ENCODE measurements at regions not wholly inside any gene's neighbourhood (a gene's known extent, or its start where the extent isn't known, plus 50 kb on each side); places are given as distances from the start of the nearest gene placed in this dataset.

DNA sequence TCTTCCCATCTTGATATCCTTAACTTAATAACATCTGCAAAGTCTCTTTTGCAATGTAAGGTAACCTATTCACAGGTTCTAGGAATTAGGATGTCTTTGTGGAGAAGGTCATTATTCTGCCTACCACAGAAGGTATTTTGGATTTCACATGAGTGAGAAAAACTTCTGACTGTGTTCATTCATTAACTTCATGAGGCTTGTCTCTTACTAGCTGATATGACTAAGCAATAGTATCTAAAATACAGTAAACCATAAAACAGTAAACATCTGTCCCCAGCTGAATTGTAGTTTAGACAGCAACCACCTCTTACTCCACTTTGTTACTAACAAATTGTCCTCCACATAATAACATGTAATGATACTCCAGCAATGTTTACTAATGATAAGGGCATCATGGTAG is 198.1 kb downstream of the SEC23A start:
- Histone ChIP-seq H3K4me3 (no peak overlapping the region), H3K27ac (no peak overlapping the region), H3K9me3 (no peaks in the 10 kb centered on the region), H3K4me1 (no peaks in the 10 kb centered on the region), H3K27me3 (no peaks in the 10 kb centered on the region), H3K36me3 (no peaks in the 10 kb centered on the region)
- intact Hi-C loops (cut with DNase I; ENCODE audit: low total_unique reads) = no loop called here
- TF ChIP-seq POLR2A (IDR thresholded peaks at IDR 0.05) = no peak
- TF ChIP-seq EP300 (IDR thresholded peaks at IDR 0.05) = no peak
- no peak for TF ChIP-seq POLR2AphosphoS5 (IDR thresholded peaks at IDR 0.05)
- no peak for TF ChIP-seq CTCF (IDR thresholded peaks at IDR 0.05)
- DNase-seq = no peak

DNA sequence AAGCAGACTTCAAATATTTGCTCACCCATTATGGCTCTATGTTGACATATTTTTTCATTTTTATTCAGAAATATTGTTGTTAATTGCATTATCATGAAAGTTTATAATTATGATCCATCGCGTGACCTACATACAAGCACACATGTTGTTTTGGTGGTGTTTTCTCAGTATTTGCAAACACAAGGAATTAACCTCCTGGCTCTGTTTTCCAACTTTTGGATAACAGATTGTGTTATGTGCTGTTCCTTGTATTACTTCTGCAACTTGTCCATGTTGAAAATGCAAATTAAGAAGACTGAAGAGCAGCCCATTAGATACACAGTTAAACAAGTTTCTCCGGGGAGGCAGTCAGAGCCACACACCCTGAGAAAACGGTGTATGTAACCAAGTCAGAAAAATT is 201.2 kb downstream of the SEC23A start:
- Histone ChIP-seq H3K4me3 (no peak overlapping the region), H3K27me3 (no peaks in the 10 kb centered on the region), H3K27ac (no peak overlapping the region), H3K9me3 (no peaks in the 10 kb centered on the region), H3K4me1 (no peaks in the 10 kb centered on the region), H3K36me3 (no peaks in the 10 kb centered on the region)
- no peak for DNase-seq
- TF ChIP-seq POLR2A (IDR thresholded peaks at IDR 0.05) = no peak
- TF ChIP-seq CTCF (IDR thresholded peaks at IDR 0.05) = no peak
- TF ChIP-seq EP300 (IDR thresholded peaks at IDR 0.05) = no peak
- no peak for TF ChIP-seq POLR2AphosphoS5 (IDR thresholded peaks at IDR 0.05)
- WGBS, 5 donors = 37 to 57% (median 48%) methylated on average over 4 of the region's 4 CpGs
- intact Hi-C loops (cut with DNase I; ENCODE audit: low total_unique reads) = no loop called here

GRCh38 chr14:38900887-38901286 is 202.1 kb downstream of the SEC23A start:
- no peaks in the 10 kb centered on the region for H3K4me1 ChIP-seq
- no peak for DNase-seq
- H3K36me3 ChIP-seq = no peaks in the 10 kb centered on the region
- intact Hi-C loops (cut with DNase I; ENCODE audit: low total_unique reads) = no loop called here
- H3K9me3 ChIP-seq = no peaks in the 10 kb centered on the region
- no peak overlapping the region for H3K27ac ChIP-seq
- no peak overlapping the region for H3K4me3 ChIP-seq
- no peak for TF ChIP-seq EP300 (IDR thresholded peaks at IDR 0.05)
- no peak for TF ChIP-seq POLR2AphosphoS5 (IDR thresholded peaks at IDR 0.05)
- TF ChIP-seq POLR2A (IDR thresholded peaks at IDR 0.05) = no peak
- no peak for TF ChIP-seq CTCF (IDR thresholded peaks at IDR 0.05)
- no peaks in the 10 kb centered on the region for H3K27me3 ChIP-seq
- 49 to 69% (median 53%) methylated on average over 1 of the region's 1 CpG for WGBS, 5 donors

DNA sequence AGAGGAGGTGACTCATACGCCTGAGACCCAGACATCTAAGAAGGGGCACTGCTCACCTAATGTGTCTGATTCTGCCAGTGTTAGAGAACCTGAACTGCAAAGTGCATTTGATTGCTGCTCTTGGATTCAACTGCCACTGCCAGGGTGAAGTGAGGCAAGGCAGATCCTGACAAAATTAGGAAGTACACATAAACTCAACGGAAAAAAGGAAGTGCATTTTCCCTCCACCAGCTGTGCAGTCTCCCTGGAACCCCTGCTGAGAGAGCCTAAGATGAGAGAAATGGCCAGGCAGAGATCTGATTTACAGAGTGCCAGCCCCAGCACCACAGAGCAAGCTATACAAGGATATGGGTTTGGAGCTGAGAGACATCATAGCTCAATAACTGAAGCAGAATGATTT is 215.3 kb downstream of the SEC23A start:
- WGBS, 5 donors = 33 to 67% (median 60%) methylated on average over 2 of the region's 2 CpGs

More for the DNA sequence above, 215.3 kb downstream of the SEC23A start:
- no peak overlapping the region for H3K27ac ChIP-seq
- no peak overlapping the region for H3K4me3 ChIP-seq
- no peak for TF ChIP-seq POLR2A (IDR thresholded peaks at IDR 0.05)
- no peak for TF ChIP-seq EP300 (IDR thresholded peaks at IDR 0.05)
- no peak for TF ChIP-seq POLR2AphosphoS5 (IDR thresholded peaks at IDR 0.05)
- no peak for TF ChIP-seq CTCF (IDR thresholded peaks at IDR 0.05)
- H3K9me3 ChIP-seq = no peaks in the 10 kb centered on the region
- H3K27me3 ChIP-seq = no peaks in the 10 kb centered on the region
- intact Hi-C loops (cut with DNase I; ENCODE audit: low total_unique reads) = no loop called here
- H3K36me3 ChIP-seq = no peaks in the 10 kb centered on the region
- H3K4me1 ChIP-seq = no peaks in the 10 kb centered on the region
- no peak for DNase-seq

Data from stomach (tissue), 8 donors.